B cell (primary cell): ENCODE measurements at regions not wholly inside any gene's neighbourhood (a gene's known extent, or its start where the extent isn't known, plus 50 kb on each side); places are given as distances from the start of the nearest gene placed in this dataset.

ENCODE experiments used
- ATAC-seq: fragments of 200-7000 bp; cut with Tn5 transposase; one replicate; pipeline ENCODE4 v1.10.0; 2021; ENCODE audit warnings: low read depth, mild to moderate bottlenecking, moderate number of reproducible peaks, moderate library complexity
- CTCF ChIA-PET: fragments of 350-600 bp; sonication (Branson Sonifier 250); formaldehyde crosslinking; loops from one replicate; lab custom pipeline; 2021; ENCODE audit warnings: antibody characterized with exemption, inconsistent platforms; lab: Charles Lee
- POLR2A ChIA-PET: fragments of 350-600 bp; sonication (Branson Sonifier 250); formaldehyde crosslinking; loops from one replicate; lab custom pipeline; 2021; ENCODE audit warnings: antibody characterized with exemption; lab: Charles Lee
- DNase-seq: peaks from one replicate; pipeline ENCODE4 v3.0.0; 2013
- H2AFZ ChIP-seq: 2 replicates; pipeline ENCODE4 v1.6.1; 2012; ENCODE audit warnings: mild to moderate bottlenecking, low read depth, low read length; ENCODE audit not compliant: insufficient read depth, poor library complexity, severe bottlenecking
- H3K27ac ChIP-seq, 2 donors: 1 replicate in 1 of 2; 2 replicates in 1 of 2; pipeline ENCODE4 v1.5.1; 2012 to 2013; ENCODE audit warnings: low read length in 2 of 2, mild to moderate bottlenecking in 2 of 2, moderate library complexity in 1 of 2
- H3K27me3 ChIP-seq, 4 experiments: fragments of 200-600 bp in 1 of 4; sonication (generic) in 1 of 4; replicated peaks in 1 of 4; 1 replicate in 2 of 4; 2 replicates in 2 of 4; pipeline versions ENCODE4 v1.6.1 to v1.7.0; 2013 to 2016; ENCODE audit warnings: low read length in 3 of 4, mild to moderate bottlenecking in 2 of 4, mixed read lengths in 1 of 4, moderate library complexity in 1 of 4; ENCODE audit not compliant: insufficient read depth in 4 of 4, control insufficient read depth in 3 of 4; ENCODE audit errors: control extremely low read depth in 1 of 4
- H3K36me3 ChIP-seq, 2 experiments: replicated peaks in 1 of 2; 1 replicate in 1 of 2; 2 replicates in 1 of 2; pipeline versions ENCODE4 v1.6.1 to v1.7.1; 2013; ENCODE audit warnings: low read length in 1 of 2; ENCODE audit not compliant: insufficient read depth in 2 of 2, control insufficient read depth in 1 of 2; ENCODE audit errors: control extremely low read depth in 1 of 2, extremely low read depth in 1 of 2
- H3K4me1 ChIP-seq, 2 donors: fragments of 200-600 bp in 1 of 2; sonication (generic) in 1 of 2; 1 replicate in 1 of 2; 2 replicates in 1 of 2; pipeline versions ENCODE4 v1.5.1 to v1.6.1; 2013 to 2017; ENCODE audit warnings: low read length in 2 of 2; ENCODE audit not compliant: control insufficient read depth in 2 of 2, insufficient read depth in 2 of 2
- H3K4me2 ChIP-seq: replicated peaks from 2 replicates; pipeline ENCODE3; 2012; ENCODE audit warnings: mild to moderate bottlenecking, low read depth, low read length; ENCODE audit not compliant: poor library complexity, severe bottlenecking
- H3K4me3 ChIP-seq, 5 experiments: fragments of 200-600 bp in 1 of 5; sonication (generic) in 1 of 5; 1 replicate in 3 of 5; 2 replicates in 2 of 5; pipeline versions ENCODE4 v1.5.1 to v1.7.0; 2011 to 2016; ENCODE audit warnings: low read length in 4 of 5, mild to moderate bottlenecking in 4 of 5, low read depth in 2 of 5, control low read depth in 1 of 5, moderate library complexity in 1 of 5; ENCODE audit not compliant: insufficient read depth in 1 of 5; ENCODE audit errors: control extremely low read depth in 1 of 5, extremely low read depth in 1 of 5
- H3K79me2 ChIP-seq: fragments of 200-600 bp; sonication (generic); one replicate; pipeline ENCODE4 v1.6.0; 2016; ENCODE audit warnings: low read length; ENCODE audit not compliant: control insufficient read depth, insufficient read depth
- H3K9ac ChIP-seq: fragments of 200-600 bp; sonication (generic); 2 replicates; pipeline ENCODE4 v1.6.1; 2017; ENCODE audit warnings: mild to moderate bottlenecking, low read length, moderate library complexity
- H3K9me3 ChIP-seq, 3 donors: one replicate each; pipeline versions ENCODE4 v1.6.1 to v1.7.1; 2013; ENCODE audit warnings: low read length in 2 of 3; ENCODE audit not compliant: control insufficient read depth in 2 of 3, insufficient read depth in 1 of 3; ENCODE audit errors: control extremely low read depth in 1 of 3
- H4K20me1 ChIP-seq: 2 replicates; pipeline ENCODE4 v1.6.0; 2012; ENCODE audit warnings: mild to moderate bottlenecking, low read length; ENCODE audit not compliant: insufficient read depth, control insufficient read depth, poor library complexity, severe bottlenecking
- H3K27ac Mint-ChIP-seq: one replicate; pipeline ENCODE4 v1.8.0; 2021; ENCODE audit warnings: mixed read lengths
- H3K27me3 Mint-ChIP-seq: one replicate; pipeline ENCODE4 v1.8.0; 2021; ENCODE audit warnings: mixed read lengths
- H3K4me1 Mint-ChIP-seq: one replicate; pipeline ENCODE4 v1.8.0; 2021; ENCODE audit warnings: mixed read lengths
- H3K4me3 Mint-ChIP-seq: one replicate; pipeline ENCODE4 v1.8.0; 2021; ENCODE audit warnings: mixed read lengths
- H3K9me3 Mint-ChIP-seq: one replicate; pipeline ENCODE4 v1.8.0; 2022; ENCODE audit warnings: mixed read lengths; ENCODE audit not compliant: insufficient read depth
- CTCF ChIP-seq: fragments of 200-600 bp; IDR thresholded peaks from one replicate; pipeline ENCODE4 v1.8.0; 2022; ENCODE audit warnings: antibody characterized with exemption, mild to moderate bottlenecking
- EZH2 ChIP-seq: IDR thresholded peaks from 2 replicates; pipeline ENCODE4 v1.6.1; 2012; ENCODE audit warnings: borderline replicate concordance, low read depth, mild to moderate bottlenecking, moderate library complexity, low read length; ENCODE audit not compliant: insufficient read depth, poor library complexity, severe bottlenecking
- WGBS: methylation state at CpG from one replicate; pipeline ENCODE4 v1.1.5; 2013; ENCODE audit warnings: missing lambda C conversion rate; ENCODE audit not compliant: insufficient coverage; 5-methylcytosine and 5-hydroxymethylcytosine counted together
- intact Hi-C: fragments of 100-400 bp; cut with micrococcal nuclease; formaldehyde crosslinking; loops from one replicate; pipeline ENCODE4 v1.10.0; 2022

DNA sequence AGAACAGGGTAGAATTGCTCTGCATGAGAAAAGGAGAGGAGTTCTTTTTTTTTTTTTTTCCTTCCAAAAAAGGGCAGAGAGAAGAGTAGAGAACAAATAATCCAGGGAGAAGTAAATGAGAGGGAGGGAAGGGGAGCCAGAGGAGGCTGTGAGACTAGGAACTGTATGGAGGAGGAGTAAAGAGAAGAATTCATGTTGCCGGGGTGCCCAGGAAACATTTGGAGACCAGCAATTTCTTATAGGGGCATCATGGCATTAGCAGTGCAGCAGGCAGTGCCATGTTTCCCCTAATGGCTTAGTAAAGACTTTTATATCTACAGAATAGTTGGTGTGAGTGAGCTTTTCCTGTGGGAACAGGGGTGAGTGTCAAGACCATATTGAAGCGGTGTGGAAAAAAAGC lies 86.4 kb upstream of the SESTD1 start:
- CTCF ChIA-PET, result no interaction called here
- Histone ChIP-seq H3K4me3 (no peak overlapping the region), H3K9ac (no peak overlapping the region), H3K4me2 (peak overlapping the region; percentile 8), H3K4me1 (peaks cover 35 to 40% of the 10 kb centered on the region in 2 donors), H3K9me3 (peaks cover 0 to 3% (median 0%) of the 10 kb centered on the region in 3 donors), H3K27ac (no peak overlapping the region), H4K20me1 (no peaks in the 10 kb centered on the region), H3K27me3 (no peaks in the 10 kb centered on the region), H3K36me3 (no peaks in the 10 kb centered on the region), H2AFZ (peak overlapping the region; percentile 31), H3K79me2 (no peaks in the 10 kb centered on the region)
- H3K9me3 Mint-ChIP-seq, result no peaks in the 10 kb centered on the region
- 100% methylated on average over 1 of the region's 2 CpGs for WGBS
- no peaks in the 10 kb centered on the region for H3K27me3 Mint-ChIP-seq
- intact Hi-C loops, result no loop called here
- POLR2A ChIA-PET, result no interaction called here
- H3K4me1 Mint-ChIP-seq, result peaks cover 47% of the 10 kb centered on the region
- no peak overlapping the region for H3K4me3 Mint-ChIP-seq
- H3K27ac Mint-ChIP-seq, result no peak overlapping the region
- ATAC-seq (no peak), DNase-seq (no peak)
- no peak for TF ChIP-seq EZH2
- no peak for TF ChIP-seq CTCF

DNA sequence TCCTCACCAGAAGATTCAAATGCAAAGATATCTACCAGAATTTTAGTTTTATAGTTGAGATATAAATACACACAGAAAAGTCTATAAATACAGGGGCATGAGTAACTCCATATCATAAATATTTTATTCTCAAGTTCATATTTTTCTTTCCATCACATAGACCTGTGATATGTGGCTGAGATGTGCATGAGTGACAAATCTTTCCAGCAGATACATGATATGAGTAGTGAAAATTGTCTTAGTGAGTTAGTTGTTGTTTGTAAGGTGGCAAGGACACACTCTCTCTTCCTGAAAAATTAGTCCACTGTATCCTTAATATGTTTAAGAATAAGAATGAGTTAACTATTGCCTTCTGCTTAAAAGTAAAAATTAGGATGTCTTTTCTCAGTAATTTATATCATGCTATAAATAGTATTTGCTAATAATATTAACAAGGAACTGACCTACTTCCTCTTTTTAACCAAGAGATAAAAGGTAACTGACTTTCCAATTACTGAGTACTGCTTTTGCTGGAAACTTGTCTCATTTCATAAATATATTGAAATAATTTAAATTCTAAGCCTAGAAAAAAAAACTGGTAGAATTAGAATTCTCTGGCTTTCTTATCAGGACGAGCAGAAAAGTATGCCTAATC lies 85.2 kb upstream of the SESTD1 start:
- H3K36me3 ChIP-seq, result no peaks in the 10 kb centered on the region
- H2AFZ ChIP-seq, result no peak overlapping the region
- peak overlapping the region in 1 of 5 experiments; percentile 13 for H3K4me3 ChIP-seq
- DNase-seq (peak; percentile 24), ATAC-seq (peak; percentile 21)
- Mint-ChIP-seq H3K27ac (no peak overlapping the region), H3K27me3 (no peaks in the 10 kb centered on the region), H3K9me3 (no peaks in the 10 kb centered on the region), H3K4me3 (peak overlapping the region; percentile 59), H3K4me1 (peaks cover 47% of the 10 kb centered on the region)
- peaks cover 35 to 40% of the 10 kb centered on the region in 2 donors for H3K4me1 ChIP-seq
- H4K20me1 ChIP-seq, result no peaks in the 10 kb centered on the region
- peak overlapping the region; percentile 20 for H3K9ac ChIP-seq
- H3K27ac ChIP-seq, result no peak overlapping the region
- peaks cover 0 to 3% (median 0%) of the 10 kb centered on the region in 3 donors for H3K9me3 ChIP-seq
- peak overlapping the region; percentile 54 for H3K4me2 ChIP-seq
- no peaks in the 10 kb centered on the region for H3K27me3 ChIP-seq
- WGBS, result no CpG with 5 or more reads among the region's 1 CpG
- CTCF ChIA-PET, result no interaction called here
- no peak for TF ChIP-seq CTCF
- no peak for TF ChIP-seq EZH2
- intact Hi-C loops, result no loop called here
- H3K79me2 ChIP-seq, result no peaks in the 10 kb centered on the region
- POLR2A ChIA-PET, result no interaction called here
